WI38 (cell line): ENCODE measurements at regions not wholly inside any gene's neighbourhood (a gene's known extent, or its start where the extent isn't known, plus 50 kb on each side); places are given as distances from the start of the nearest gene placed in this dataset.

Experiments used
- H3K4me3 ChIP-seq: 2 replicates; pipeline ENCODE4 v1.5.1; 2011; ENCODE audit warnings: low read depth, mild to moderate bottlenecking, control low read depth, low read length
- TF ChIP-seq, protein P1 (sequence below): IDR thresholded peaks from 2 replicates; pipeline ENCODE4 v1.5.1; 2012; ENCODE audit warnings: low read depth, mild to moderate bottlenecking, control low read depth, low read length

DNA sequence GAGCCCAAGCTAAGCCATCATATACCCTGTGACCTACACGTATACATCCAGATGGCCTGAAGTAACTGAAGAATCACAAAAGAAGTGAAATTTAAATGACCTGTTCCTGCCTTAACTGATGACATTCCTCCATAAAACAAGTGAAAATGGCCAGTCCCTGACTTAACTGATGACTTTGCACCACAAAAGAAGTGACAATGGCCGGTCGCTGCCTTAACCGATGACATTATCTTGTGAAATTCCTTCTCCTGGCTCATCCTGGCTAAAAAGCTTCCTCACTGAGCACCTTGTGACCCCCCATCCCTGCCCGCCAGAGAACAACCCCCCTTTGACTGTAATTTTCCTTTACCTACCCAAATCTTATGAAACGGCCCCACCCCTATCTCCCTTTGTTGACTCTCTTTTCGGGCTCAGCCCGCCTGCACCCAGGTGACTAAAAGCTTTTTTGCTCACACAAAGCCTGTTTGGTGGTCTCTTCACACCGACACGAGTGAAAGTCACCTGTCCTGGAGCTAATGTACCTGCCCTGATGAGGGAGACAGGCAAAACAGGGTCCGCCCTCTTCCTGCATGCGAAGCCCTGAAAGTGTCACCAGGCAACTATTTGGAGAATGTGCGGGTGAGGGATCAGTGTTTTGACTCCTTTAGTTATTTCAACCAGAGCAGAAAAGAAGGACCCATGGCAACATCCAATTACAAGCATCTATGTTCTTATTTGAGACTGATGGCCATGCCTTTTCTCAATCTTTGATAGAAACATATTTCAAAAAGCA, 266.1 kb downstream of the SMARCA2 start:
- TF ChIP-seq, protein P1, sequence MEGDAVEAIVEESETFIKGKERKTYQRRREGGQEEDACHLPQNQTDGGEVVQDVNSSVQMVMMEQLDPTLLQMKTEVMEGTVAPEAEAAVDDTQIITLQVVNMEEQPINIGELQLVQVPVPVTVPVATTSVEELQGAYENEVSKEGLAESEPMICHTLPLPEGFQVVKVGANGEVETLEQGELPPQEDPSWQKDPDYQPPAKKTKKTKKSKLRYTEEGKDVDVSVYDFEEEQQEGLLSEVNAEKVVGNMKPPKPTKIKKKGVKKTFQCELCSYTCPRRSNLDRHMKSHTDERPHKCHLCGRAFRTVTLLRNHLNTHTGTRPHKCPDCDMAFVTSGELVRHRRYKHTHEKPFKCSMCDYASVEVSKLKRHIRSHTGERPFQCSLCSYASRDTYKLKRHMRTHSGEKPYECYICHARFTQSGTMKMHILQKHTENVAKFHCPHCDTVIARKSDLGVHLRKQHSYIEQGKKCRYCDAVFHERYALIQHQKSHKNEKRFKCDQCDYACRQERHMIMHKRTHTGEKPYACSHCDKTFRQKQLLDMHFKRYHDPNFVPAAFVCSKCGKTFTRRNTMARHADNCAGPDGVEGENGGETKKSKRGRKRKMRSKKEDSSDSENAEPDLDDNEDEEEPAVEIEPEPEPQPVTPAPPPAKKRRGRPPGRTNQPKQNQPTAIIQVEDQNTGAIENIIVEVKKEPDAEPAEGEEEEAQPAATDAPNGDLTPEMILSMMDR, result no peak
- no peak overlapping the region for H3K4me3 ChIP-seq

DNA sequence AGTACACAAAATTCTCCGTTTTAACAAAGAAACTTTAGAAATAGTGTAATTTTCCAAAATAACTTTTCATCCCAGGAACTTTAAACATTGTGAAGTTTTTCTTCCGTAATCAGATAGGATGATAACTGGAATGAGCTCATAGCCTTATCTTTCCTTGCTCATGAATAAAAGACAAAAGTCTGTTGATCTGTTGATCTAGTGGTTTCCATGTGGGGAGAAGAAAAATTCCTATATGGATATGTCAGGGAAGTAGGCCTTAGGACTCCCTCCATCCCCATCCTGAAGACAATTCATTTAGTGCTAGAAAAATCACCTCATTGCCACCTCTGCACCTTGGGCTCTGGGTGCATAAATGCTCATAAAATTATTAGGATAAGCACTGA, 266.6 kb downstream of the SMARCA2 start:
- TF ChIP-seq, protein P1, result no peak
- H3K4me3 ChIP-seq, result no peak overlapping the region

DNA sequence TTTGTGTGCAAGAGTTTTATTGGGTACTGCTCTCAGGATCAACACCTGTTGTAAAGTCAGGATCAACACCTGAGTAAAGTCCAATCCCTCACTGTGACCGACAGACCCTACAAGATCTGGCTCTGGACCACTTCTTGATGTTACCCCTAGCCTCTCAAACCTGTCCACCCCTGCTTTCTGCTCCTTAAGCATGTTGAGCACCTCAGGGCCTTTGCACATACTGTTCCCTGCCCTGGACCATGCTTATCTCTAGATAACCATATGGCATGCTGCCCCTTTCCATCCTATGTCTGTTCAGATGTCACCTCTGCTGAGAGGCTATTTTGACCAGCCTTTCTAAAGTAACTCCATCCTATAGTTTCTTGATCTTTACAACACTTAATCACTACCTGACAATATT, 269.6 kb downstream of the SMARCA2 start:
- TF ChIP-seq, protein P1, result no peak
- H3K4me3 ChIP-seq, result no peak overlapping the region

DNA sequence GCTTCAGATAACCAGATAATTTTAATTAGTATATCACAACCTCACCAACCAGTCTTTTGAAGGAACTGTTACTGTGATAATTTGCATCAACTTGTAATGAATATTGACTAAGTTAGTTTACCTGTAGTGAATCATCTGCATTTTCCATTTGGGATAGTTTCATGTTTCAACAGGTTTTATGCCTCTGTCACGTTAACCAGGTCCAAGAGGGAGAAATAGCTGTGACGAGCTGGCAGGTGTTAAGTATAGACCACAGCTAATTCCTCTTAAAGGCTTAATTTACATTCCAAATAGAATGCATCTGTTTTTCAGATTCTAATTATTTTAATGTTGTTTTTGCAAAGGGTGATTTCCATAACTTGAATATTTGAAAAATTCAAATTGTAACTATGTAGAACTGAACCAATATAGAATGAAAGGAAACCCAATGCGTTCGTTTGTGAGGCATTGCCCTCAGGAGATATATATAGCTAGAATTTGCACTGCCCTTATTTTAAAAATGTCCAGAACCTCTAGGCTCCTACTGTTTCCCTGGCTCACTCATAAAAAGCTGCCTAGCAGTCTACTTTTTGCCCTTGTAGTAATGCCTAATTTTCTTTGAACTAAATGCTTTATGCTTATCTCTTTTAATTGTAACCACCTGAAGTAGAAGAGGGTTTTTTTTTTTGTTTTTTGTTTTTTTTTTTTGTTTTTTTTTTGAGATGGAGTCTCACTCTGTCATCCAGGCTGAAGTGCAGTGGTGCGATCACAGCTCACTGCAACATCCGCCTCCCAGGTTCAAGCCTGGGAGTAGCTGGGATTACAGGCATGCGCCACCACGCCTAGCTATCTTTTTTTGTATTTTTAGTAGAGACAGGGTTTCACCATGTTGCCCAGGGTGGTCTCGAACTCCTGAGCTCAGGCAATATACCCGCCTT, 270.5 kb downstream of the SMARCA2 start:
- TF ChIP-seq, protein P1, result no peak
- H3K4me3 ChIP-seq, result no peak overlapping the region

DNA sequence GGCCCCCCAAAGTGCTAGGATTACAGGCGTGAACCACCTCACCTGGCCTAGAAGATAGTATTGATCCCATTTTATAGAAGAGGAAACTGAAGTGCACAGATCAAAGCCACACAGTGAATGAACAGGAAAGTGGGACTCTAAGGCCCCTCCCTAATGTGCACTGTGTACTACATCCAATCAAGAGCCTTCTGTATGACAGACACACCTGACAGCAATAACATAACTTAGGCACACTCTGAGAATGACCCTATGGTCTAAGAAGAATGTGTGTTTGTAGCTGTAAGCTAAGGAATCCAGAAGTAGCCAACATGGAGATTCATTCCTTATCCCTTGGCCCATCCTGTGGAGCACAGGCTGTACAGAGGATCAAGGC, 271.2 kb downstream of the SMARCA2 start:
- TF ChIP-seq, protein P1, result no peak
- no peak overlapping the region for H3K4me3 ChIP-seq

DNA sequence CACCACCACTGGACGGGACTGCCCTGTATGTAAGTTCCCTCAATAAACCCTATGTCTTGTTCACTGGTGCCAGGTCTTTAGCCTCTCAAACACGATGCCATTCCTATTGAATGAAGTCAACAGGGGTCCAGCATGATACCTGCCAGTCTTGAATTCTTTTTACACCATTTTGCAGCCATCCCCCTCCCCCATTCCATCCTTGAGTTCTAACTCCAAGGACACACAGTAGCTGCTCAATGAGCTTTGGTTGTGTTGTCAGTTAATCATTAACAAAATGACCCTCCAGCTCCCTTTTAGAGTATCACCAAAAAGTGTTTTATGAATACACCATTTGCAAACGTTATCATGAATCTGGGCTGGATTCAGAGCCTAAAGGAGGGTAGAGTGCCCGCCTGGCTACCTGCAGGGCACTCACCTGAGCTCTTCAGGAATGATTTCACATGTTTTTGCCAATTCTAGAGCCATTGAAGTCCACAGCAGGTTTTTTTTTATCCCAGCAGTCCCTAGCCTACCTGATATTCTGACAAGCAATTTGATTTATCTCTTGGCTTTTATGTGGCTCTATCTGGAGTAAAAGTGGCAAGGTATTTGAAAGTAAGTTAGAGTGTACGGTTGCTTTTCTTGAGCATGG, 271.8 kb downstream of the SMARCA2 start:
- TF ChIP-seq, protein P1, result no peak
- no peak overlapping the region for H3K4me3 ChIP-seq

DNA sequence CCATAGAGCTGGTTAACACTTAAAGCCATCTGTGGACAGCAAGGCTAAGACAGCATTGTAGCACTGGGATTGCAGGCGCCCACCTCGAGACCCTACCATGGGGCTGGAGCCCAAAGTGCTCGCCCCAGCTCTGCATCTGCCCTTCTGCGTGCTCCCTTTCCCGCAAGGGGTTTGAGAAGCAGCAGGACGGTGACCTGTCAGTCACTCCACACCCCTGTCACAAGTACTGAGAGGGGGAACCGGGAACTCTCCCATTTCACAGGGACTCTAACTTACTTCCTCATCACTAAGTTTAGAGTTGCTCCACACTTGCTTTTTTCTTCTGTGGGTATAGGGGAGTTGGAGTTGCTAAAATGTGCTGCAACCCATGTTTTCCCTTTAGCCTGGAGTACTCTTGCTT, 273.2 kb downstream of the SMARCA2 start:
- H3K4me3 ChIP-seq, result no peak overlapping the region
- TF ChIP-seq, protein P1, result no peak
